RPMI7951 (cell line): ENCODE measurements at regions not wholly inside any gene's neighbourhood (a gene's known extent, or its start where the extent isn't known, plus 50 kb on each side); places are given as distances from the start of the nearest gene placed in this dataset.
A peak's percentile ranks its signal among the peaks of the same experiment; 100 is the strongest.

Experiments
- DNase-seq: peaks from one replicate; pipeline ENCODE4 v3.0.0-alpha.2; 2012; ENCODE audit warnings: low read depth

DNA sequence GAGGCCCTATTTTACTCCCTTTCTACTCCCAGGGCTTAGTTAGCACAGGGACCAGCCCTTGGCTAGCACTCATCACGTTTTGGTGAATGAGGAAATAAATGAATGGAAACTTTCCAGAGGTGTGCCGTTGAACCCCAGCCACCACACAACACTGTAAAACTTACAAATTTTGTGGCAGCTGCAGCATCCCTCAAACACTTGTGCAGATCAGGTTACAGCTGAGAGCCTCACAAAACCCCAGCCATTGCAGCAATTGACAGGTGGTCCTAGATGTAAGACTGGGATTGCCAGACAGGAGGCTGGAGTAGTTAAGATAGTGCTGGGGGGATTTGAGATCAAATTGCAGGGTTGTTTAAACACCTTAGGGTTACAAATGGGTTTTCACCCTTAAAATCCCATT is 482.2 kb upstream of the KIF2A start:
- DNase-seq = no peak

DNA sequence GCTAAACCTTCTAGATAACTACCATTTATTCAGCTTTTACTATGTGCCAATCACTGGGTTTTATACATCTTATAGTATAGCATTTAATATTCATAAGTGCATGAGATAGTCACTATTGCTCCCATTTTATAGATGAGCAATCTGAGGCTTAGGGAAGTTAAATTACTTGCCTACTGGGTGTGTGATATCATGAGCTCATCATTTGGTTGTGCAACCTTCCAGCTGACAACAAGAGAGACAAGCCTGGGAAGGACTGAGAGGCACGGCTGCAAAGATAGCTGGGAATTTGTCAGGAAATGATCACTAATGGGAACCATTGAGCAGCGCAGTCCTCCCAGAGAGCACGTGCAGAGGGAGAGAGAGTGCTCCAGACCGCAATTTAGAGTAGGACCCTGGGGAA is 481.6 kb upstream of the KIF2A start:
- no peak for DNase-seq

DNA sequence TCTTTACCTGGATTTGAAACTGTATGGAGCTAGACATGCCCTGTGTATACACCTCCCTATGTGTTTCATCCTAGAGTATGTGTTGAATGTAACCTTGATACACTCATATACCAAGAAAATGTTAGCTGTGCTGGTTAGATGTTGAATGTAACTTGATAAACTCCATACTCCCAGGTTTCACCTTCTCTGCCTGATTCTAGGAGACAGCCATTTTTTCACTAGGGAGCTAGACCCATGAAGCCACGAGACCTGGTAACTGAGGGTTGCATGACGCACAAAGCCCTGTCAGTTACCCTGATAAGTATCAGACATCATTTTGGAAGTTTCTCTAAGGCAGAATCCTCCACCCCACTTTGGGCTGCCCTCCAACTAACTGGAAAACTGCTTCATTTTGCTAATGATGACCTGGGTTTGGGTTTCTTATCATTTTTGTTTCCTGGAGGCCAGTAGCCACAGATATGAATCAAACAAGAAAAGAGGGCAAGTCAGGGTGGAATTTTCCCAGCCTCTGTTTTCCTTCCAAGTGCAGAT is 478.5 kb upstream of the KIF2A start:
- no peak for DNase-seq

DNA sequence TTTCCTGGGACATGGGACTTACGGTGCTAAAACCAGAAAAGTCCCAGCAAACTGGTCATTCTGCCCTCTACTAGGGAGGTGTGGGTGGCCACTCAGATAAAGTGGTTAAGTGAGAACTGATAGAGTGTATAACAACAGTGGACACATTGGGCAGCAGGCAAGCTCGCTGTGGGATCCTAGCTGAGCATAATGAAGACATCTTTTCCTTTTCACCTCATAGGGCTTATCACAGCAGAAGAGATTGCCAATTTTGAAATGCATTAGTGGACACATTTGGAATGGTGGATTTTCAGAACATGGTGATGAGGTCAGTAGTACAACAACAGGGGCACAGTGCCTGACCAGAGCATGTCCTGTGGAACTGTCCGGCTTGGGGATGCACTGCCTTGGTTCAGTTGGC is 477.1 kb upstream of the KIF2A start:
- no peak for DNase-seq

DNA sequence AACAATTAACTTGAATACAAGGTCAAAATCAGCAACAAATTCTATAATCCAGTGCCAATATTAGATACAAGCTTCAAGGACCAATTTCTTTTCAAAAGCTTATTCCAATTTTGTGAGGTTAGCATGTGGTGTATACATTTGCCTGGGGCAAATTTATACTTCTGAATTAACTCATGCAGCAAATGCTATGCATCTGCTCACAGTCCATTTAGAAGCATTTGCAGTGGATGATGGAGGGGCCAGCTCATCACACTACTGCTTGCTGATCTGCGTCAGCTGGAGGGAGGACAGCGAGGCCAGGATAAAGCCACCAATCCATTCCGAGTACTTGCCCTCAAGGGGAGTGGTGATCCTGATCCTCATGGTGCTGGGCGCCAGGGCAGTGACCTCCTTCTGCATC is 474.3 kb upstream of the KIF2A start:
- no peak for DNase-seq

DNA sequence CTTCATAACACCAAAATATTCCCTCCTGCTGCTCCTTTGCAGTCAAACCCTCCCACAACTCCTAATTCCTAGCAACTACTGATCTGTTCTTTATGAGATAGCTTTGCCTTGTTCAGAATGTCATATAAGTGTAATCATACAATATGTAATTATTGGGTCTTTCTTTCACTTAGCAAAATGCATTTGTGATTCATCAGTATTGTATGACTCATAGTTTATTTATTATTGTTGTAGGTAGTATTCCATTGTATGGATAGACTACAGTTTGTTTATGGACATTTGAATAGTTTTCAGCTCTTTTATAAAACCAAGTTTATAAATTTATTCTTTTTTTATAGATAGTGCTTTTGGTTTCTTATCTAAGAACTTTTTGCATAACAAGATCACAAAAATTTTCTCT is 468.2 kb upstream of the KIF2A start:
- no peak for DNase-seq

DNA sequence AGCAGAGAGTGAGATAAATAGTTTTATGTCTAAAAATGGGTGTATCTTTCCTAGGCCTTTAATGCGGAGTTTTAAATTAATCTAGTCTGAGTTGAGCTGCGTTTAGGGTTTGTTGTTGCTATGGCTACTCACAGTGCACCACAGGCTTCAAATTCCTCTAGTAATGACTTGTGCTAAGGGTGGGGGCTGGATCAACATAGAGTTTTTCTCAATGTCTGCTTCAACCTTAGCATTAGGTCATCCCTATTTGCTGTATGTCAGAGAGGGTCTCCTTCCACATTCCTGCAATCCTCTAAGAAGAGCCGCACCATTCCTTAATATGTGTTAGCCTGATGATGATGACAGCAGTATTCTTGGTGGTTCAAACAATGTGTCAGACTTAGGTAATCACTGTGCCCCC is 465.6 kb upstream of the KIF2A start:
- DNase-seq = no peak

DNA sequence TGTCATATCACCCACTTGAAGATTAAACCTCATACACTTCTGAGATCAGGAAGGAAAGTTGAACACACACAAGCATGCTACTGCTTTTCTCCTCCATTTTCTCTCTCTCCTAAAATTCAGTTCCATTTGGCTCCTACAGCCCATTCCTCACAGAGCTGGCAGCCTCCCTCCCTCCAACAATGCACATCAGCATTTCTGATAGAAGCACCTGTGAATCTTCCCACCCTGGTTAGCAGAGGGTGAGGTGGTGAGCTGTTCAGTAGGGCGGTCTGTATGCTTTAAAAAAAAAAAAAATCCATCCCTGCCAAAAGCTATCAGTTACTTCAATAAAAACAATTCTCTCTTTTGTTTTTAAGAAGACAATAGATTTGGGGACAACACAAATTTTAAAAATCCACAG is 463.2 kb upstream of the KIF2A start:
- DNase-seq = no peak

DNA sequence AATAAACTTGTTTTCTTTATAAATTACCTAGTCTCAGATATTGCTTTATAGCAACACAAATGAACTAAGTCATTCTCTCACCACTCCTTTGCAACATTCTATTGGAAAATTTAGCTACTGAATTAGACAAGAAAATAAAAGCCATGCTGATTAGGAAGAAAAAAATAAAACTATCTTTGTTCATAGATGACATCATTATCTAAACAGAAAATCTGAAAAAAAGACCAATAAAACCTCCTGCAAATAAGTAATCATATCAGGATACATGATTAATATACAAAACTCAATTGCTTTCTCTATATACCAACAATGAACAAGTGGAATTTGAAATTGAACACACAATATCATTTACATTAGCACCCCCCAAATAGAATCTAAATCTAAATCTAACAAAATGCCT is 455.3 kb upstream of the KIF2A start:
- no peak for DNase-seq

DNA sequence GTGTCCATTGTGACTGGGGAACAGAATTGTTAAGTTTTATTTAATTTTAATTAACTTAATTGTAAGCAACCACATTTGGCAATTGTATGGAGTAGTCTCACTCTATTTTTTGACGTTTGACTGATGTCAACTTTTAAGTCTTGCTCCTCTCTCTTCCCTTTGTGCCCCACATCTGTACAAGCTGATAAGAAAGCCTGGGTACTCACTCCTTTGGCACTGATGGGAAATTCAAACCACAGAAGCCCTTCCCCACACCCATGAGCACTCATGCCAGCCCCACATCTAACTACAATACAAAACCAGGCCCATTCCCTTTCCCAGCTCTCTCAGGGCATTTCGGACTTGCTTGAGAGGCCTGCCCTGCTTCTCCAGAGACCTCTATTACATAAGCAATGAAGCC is 451.5 kb upstream of the KIF2A start:
- no peak for DNase-seq

DNA sequence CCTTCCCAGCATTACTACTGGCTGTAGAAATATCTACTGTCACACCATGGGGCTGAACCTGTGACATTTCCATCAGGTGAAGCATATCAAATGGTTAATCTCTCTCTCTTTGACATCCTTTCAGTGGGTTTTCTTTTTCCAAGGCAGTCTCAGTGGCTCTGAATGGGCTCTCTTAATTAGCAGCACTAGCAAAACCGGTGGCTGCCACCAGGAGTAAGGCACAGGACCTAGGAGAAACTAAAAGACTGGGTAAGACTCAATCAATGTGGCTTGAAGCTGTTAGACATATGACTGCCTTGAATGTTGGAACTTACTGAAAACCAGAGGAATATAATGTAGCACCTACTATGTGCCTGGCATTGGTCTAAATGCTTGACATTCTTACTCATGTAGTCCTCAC is 445.0 kb upstream of the KIF2A start:
- DNase-seq = no peak

DNA sequence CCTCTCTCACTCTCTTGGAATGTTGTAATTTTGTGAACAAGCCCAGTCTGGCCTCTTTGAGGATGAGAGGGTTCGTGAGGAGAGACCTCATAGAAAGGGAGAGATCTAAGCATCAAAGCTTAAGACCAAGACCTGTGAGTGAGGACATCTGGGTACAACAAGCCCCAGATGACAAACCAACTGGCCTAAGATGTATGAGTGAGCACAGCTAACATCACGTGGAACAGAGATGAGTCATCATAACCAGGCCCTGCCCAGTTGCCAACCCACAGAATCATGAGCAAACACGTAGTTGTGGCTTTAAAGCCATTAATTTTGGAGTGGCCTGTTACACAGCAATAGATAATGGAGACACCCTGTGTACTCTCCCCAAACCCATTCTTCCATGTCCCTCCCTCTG is 439.1 kb upstream of the KIF2A start:
- DNase-seq = peak; percentile 67

DNA sequence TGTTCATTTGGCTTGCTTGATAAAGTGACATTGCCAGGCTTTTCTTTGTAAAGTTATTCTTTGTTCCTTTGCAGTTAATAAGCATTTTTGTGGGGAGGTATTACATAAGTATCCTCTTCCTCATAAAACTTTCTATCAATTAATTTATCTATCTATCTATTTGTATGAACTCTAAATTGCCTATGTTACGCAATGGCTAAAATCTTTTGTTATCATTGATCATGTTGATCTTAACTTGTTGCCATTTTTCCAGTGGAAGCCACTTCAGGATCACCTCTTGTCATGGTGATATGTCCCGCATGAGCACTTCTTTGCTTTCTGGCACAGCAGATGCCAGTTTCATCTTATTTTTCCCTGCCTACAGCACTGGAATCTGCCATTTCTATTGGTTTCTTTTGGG is 436.7 kb upstream of the KIF2A start:
- no peak for DNase-seq

DNA sequence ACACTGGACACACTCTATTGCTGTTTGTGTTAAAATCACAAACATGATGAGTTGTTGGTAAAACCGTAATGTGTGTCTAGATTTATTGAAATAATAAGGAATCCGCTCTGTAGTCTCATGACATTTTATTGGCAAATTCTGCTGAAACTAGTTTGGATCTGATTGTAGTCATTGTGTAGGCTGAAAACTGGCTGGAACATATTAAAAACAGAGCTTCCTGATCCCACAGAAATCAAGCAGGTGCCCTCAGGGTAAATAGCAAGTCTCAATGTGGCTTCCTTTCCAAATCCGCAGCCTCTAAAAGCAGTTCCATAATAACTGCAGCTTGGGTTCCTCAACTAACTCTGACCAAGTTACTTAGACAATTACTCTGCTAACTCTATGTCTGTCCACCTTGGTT is 427.5 kb upstream of the KIF2A start:
- DNase-seq = peak; percentile 20

DNA sequence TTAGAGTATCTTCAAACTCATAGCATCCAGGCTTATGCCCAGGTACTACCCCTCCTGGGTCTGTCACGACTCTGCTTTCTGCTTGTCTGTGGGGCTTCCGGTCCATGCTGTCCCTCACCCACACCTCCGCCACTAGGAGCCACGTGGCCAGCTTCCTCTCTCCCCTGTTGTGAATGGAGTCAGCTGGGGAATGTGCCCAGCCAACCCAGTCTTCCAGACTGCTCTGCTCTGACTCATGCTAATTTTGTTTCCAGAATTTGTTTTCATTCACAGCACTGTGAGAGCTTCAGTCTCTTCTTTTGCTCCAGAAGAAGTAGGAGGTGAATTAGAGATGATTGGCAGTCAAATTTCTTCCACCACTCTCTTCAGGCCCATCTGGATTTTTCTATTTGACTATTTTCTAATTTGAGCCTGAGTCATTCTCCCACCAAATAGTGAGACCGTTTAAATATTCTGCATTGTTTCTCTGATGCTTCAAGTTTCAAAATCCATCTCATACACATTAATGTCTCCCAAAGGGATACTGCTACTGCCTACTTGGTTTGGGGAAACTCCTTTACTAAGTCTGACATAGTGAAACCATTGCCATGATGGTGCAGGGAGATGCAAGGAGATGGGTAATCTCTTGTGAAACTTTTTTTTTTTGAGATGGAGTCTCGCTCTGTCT is 424.1 kb upstream of the KIF2A start:
- peak; percentile 22 for DNase-seq

DNA sequence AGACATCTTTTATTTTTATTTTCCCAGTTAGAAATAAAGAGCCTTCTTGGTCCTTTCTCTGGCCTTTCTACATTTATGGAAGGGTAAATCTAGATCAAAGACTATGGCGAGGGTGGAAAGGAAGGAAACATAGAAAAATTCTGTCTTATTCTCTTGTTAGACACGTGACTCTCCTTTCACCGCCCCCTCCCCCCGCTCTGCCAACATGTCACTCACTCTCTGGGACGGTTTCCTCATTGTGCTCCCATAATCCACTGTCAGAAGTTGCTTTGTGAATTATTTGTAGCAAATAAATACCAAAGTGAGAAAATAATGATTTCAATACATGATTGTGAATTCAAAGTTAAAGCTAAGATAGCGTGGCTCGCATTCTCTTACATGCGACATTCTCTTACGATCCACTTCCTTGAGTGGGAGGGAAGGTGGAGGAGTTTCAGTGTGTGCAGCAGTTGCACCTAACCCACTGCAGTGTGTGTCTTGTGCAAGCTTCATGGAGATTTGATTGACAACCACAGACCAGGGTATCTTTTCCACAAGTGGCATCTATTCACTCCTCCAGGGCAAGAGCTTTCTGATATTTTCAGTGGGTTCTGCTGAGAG is 423.0 kb upstream of the KIF2A start:
- no peak for DNase-seq

DNA sequence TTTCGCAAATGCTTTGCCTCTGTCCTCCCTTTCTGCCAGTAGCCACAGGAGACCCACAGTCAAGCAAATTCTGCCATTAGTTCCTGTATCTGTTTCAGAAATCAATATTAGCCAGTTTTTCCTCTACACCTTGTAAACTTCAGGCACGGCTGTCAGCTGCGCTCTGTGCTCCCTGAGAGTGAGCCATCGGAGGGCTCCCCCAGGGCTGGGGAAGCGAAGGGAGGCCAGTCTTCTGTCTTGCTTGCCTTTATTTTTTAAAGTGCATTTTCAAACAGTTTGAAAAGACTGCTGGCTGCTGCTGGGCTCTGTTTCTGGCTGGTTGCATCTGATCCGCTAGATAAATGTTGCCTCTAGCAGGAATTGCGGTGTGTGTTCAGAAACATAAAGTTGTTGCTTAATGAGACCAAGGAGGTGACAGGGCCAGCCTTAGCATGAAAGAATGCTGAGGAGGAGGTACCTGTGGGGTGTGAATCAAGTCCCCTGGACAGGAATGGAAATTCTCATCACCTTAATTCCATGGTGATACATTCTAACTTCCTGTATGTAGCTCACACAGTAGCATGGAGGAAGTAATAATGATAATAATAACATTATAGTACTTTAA is 421.7 kb upstream of the KIF2A start:
- DNase-seq = no peak

DNA sequence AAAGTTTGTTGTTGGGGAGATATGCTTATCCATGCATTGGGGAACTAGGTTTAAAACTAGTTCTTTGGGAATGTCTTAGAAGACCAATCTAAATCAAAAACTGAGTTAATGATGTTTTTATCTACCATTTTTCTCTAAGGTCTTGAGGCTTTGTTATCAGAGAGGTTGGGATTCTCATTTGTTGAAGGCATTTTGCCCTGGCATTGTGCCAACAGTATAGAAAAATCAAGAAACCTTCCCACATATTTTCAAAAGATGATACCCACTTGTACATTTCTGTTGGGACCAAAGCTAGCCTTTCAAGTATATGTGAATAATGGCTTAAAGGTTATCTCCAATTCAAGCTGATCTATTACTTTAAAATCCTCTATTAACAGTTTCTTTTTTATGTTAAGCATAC is 419.8 kb upstream of the KIF2A start:
- no peak for DNase-seq

DNA sequence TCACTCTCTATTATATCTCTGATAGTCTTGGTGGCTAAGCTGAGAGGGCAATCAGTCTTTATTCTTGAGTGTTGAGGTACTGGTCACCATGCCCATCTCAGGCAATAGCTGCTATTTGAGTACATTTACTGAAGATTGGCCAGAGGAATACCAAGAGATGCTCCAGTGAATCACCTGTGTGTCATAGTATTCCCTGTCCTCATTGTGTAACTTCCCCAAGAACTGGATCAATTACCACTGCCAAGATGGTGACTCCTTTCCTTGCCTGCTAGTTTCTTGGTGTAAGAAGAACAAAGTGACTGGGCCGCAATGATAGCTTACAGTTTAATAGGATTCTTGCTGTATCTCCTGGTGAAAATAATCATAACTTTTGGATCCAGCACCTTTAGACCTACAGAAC is 418.7 kb upstream of the KIF2A start:
- DNase-seq = no peak

DNA sequence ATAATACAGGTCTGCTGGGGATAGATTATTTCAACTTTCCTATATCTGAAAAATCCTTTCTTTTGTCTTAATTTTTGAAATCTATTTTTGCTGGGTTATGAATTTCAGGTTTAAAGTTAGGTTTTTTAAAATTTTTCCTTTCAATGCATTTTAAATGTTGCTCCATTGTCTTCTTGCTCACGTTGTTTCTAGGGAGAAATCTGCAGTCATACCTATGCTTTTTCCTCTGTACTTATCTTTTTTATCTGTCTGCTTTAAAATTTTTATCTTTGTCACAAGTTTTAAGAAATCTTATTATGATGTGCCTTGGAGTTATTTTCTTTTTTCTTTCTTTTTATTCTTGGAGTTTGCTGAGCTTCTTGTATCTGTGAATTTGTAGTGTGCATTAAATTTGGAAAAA is 412.0 kb upstream of the KIF2A start:
- no peak for DNase-seq

DNA sequence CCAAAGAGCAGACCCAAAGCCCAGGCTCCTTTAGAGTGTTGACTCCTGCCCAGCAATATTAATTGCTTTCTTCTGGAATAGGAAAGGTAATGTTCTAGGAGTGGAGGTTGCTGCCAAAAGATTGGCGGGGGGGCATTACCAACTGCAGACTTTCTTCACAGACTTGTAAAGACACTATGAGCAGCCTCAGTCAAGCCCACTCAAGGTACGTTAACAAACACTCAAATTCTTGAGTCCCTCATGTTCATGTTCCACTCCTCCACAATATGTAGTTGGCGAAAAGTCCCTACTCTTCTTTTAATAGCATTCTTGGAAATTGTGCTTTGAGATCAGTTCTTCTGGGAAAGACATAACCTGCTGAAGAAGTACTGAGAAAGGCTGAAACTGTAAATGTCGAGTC is 409.2 kb upstream of the KIF2A start:
- no peak for DNase-seq

DNA sequence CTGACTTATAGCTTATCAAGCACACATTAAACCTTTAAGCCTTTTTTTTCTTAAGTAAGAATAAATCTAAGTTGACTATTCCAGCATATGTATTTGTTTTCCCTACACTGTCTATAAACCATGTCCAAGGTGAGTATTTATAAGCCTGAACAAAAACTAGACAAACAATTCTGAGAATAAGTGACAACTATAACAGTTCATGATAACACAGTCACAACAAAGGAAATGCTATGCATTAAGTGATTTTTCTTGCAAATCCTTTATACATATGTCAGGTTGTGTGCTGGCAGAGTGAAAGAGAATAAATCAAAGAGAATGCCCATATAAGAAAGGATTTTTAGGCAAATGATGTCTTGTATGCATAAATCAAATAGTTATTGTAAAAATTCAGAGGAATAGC is 408.8 kb upstream of the KIF2A start:
- DNase-seq = no peak

DNA sequence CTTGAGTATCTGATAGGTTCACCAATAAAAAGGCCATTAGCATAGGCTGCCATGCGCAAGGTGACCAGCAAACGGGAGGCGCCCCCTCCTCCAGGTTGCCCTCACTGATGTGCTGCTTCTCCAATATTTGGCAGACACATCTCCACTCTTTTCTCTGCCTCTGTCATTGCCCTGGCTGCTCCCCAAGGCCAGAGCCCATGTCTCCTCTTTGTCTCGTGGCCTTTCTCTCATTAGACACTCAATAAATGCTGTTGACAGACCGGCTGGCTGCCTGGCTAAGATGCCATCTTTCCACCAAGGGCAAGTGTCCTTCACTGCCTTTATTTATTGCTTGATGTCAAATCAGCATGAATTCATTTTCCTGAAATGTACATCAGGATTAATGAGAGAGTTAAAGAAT is 404.0 kb upstream of the KIF2A start:
- no peak for DNase-seq

DNA sequence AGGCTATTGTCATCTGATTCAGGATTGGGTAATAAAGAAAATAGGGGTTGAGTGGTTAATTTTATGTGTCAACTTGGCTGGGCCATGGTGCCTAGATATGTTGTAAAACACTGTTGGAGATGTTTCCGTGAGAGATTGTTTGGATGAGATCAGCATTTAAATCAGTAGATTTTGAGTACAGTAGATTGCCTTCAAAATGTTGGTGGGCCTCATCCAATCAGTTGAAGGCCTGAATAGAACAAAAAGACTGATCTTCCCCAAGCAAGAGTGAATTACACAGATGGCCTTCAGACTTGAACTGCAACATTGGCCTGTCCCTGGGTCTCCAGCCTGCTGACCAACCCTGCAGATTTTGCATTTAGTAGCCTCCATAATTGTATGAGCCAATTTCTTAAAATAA is 401.3 kb upstream of the KIF2A start:
- DNase-seq = no peak
